ENCODE measurements at regions not wholly inside any gene's neighbourhood (a gene's known extent, or its start where the extent isn't known, plus 50 kb on each side); places are given as distances from the start of the nearest gene placed in this dataset.

- DNase-seq = no peak
- intact Hi-C loops (cut with DNase I; ENCODE audit: low total_unique reads) = no loop called here
- TF ChIP-seq CTCF (IDR thresholded peaks at IDR 0.05 in 8 of 11, conservative IDR thresholded peaks at IDR 0.05 in 3 of 11) = no peak
- no peak for TF ChIP-seq POLR2AphosphoS5 (IDR thresholded peaks at IDR 0.05)
- no peak for TF ChIP-seq POLR2A (IDR thresholded peaks at IDR 0.05)
- H3K27ac ChIP-seq = no peak overlapping the region
- no peaks in the 10 kb centered on the region for H3K27me3 ChIP-seq (replicated peaks in 1 of 7)
- H3K9me3 ChIP-seq = no peaks in the 10 kb centered on the region
- no peak overlapping the region for H3K4me3 ChIP-seq
- no peaks in the 10 kb centered on the region for H3K4me1 ChIP-seq
- no peaks in the 10 kb centered on the region for H3K36me3 ChIP-seq
- WGBS, 5 donors = 25 to 75% (median 53%) methylated on average over 1 of the region's 1 CpG
Measured at GRCh38 chrX:95797344-95797743, 887.3 kb upstream of the DIAPH2 start.

- Histone ChIP-seq H3K36me3 (no peaks in the 10 kb centered on the region), H3K4me1 (no peaks in the 10 kb centered on the region), H3K9me3 (no peaks in the 10 kb centered on the region), H3K27ac (no peak overlapping the region), H3K4me3 (no peak overlapping the region), H3K27me3 (replicated peaks in 1 of 7) (no peaks in the 10 kb centered on the region)
- intact Hi-C loops (cut with DNase I; ENCODE audit: low total_unique reads) = no loop called here
- no peak for DNase-seq
- TF ChIP-seq POLR2AphosphoS5 (IDR thresholded peaks at IDR 0.05) (no peak), CTCF (IDR thresholded peaks at IDR 0.05 in 8 of 11, conservative IDR thresholded peaks at IDR 0.05 in 3 of 11) (peak in 1 of 11 experiments; percentile 22)
- WGBS, 5 donors = 79 to 94% (median 82%) methylated on average over 1 of the region's 1 CpG
Measured at GRCh38 chrX:95823796-95824195, 860.8 kb upstream of the DIAPH2 start.

GRCh38 chrX:95835223-95835622, 849.4 kb upstream of the DIAPH2 start:
- Histone ChIP-seq H3K27me3 (replicated peaks in 1 of 7) (no peaks in the 10 kb centered on the region), H3K4me3 (no peak overlapping the region), H3K27ac (no peak overlapping the region), H3K9me3 (no peaks in the 10 kb centered on the region), H3K4me1 (no peaks in the 10 kb centered on the region), H3K36me3 (no peaks in the 10 kb centered on the region)
- intact Hi-C loops (cut with DNase I; ENCODE audit: low total_unique reads) = no loop called here
- WGBS, 5 donors = 80 to 97% (median 85%) methylated on average over 2 to 6 of the region's 6 CpGs
- TF ChIP-seq POLR2A (IDR thresholded peaks at IDR 0.05) (no peak), CTCF (IDR thresholded peaks at IDR 0.05 in 8 of 11, conservative IDR thresholded peaks at IDR 0.05 in 3 of 11) (no peak), POLR2AphosphoS5 (IDR thresholded peaks at IDR 0.05) (no peak)
- no peak for DNase-seq

GRCh38 chrX:95836517-95836916, 848.1 kb upstream of the DIAPH2 start:
- Histone ChIP-seq H3K4me3 (no peak overlapping the region), H3K27ac (no peak overlapping the region), H3K9me3 (no peaks in the 10 kb centered on the region), H3K36me3 (no peaks in the 10 kb centered on the region), H3K27me3 (replicated peaks in 1 of 7) (no peaks in the 10 kb centered on the region), H3K4me1 (no peaks in the 10 kb centered on the region)
- intact Hi-C loops (cut with DNase I; ENCODE audit: low total_unique reads) = no loop called here
- DNase-seq = no peak
- TF ChIP-seq CTCF (IDR thresholded peaks at IDR 0.05 in 8 of 11, conservative IDR thresholded peaks at IDR 0.05 in 3 of 11) = no peak
- TF ChIP-seq POLR2A (IDR thresholded peaks at IDR 0.05) = no peak
- no peak for TF ChIP-seq POLR2AphosphoS5 (IDR thresholded peaks at IDR 0.05)
- 71 to 100% (median 82%) methylated on average over 1 of the region's 1 CpG; no CpG with 5 or more reads in 1 of the 5 donors for WGBS, 5 donors

Data from spleen (tissue), 11 donors.